GM12875 (cell line): ENCODE measurements at regions not wholly inside any gene's neighbourhood (a gene's known extent, or its start where the extent isn't known, plus 50 kb on each side); places are given as distances from the start of the nearest gene placed in this dataset.

Experiments used
- H3K4me3 ChIP-seq: one replicate; pipeline ENCODE4 v1.5.1; 2011; ENCODE audit warnings: low read depth, low read length, control low read depth
- TF ChIP-seq, protein P1 (sequence below): IDR thresholded peaks from 2 replicates; pipeline ENCODE4 v1.5.1; 2011; ENCODE audit warnings: low read depth, mild to moderate bottlenecking, control low read depth, inconsistent platforms, low read length, moderate library complexity, borderline replicate concordance; ENCODE audit not compliant: insufficient read depth

GRCh38 chr10:117927871-117928270 is 118.9 kb downstream of the RAB11FIP2 start:
- no peak overlapping the region for H3K4me3 ChIP-seq
- TF ChIP-seq, protein P1, sequence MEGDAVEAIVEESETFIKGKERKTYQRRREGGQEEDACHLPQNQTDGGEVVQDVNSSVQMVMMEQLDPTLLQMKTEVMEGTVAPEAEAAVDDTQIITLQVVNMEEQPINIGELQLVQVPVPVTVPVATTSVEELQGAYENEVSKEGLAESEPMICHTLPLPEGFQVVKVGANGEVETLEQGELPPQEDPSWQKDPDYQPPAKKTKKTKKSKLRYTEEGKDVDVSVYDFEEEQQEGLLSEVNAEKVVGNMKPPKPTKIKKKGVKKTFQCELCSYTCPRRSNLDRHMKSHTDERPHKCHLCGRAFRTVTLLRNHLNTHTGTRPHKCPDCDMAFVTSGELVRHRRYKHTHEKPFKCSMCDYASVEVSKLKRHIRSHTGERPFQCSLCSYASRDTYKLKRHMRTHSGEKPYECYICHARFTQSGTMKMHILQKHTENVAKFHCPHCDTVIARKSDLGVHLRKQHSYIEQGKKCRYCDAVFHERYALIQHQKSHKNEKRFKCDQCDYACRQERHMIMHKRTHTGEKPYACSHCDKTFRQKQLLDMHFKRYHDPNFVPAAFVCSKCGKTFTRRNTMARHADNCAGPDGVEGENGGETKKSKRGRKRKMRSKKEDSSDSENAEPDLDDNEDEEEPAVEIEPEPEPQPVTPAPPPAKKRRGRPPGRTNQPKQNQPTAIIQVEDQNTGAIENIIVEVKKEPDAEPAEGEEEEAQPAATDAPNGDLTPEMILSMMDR: no peak

- TF ChIP-seq, protein P1: no peak
- H3K4me3 ChIP-seq: no peak overlapping the region
Measured at GRCh38 chr10:117928281-117928680, 118.5 kb downstream of the RAB11FIP2 start.

- TF ChIP-seq, protein P1: no peak
- H3K4me3 ChIP-seq: no peak overlapping the region
Measured at GRCh38 chr10:117928741-117929140, 118.0 kb downstream of the RAB11FIP2 start.

GRCh38 chr10:117929327-117930067 is 117.2 kb downstream of the RAB11FIP2 start:
- H3K4me3 ChIP-seq: no peak overlapping the region
- TF ChIP-seq, protein P1: no peak

DNA sequence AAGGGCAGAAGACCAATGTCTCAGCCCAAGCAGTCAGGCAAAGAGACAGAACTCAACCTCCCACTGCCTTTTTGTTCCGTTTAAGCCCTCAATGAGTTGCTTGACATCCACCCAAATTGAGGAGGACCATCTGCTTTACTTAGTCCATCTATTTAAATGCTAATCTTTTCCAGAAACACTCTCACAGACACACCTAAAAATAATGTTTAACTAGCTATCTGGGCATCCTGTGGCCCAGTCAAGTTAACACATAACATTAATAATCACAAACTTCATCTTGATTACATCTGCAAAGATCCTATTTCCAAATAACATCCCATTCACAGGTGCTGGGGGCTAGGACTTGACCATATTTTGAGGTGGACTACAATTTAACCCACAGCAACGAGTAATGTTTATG is 115.7 kb downstream of the RAB11FIP2 start:
- TF ChIP-seq, protein P1: no peak
- H3K4me3 ChIP-seq: no peak overlapping the region

DNA sequence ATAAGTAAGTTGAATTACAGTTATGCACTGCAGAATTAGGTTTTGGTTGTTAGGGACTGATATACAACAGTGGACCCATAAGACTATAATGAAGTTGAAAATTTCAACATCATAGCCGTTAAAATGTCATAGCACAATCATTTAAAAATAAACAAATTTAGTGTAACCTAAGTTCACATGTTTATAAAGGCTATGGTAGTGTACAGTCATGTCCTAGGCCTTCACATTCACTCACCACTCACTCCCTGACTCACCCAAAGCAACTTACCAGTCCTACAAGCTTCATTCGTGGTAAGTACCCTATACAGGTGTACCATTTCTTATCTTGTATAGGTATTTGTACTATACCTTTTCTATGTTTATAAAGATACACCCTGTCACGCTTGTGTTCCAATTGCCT is 113.7 kb downstream of the RAB11FIP2 start:
- TF ChIP-seq, protein P1: no peak
- H3K4me3 ChIP-seq: no peak overlapping the region

- TF ChIP-seq, protein P1: no peak
- H3K4me3 ChIP-seq: no peak overlapping the region
Measured at GRCh38 chr10:117934477-117934876, 112.3 kb downstream of the RAB11FIP2 start.
